ENCODE measurements at regions not wholly inside any gene's neighbourhood (a gene's known extent, or its start where the extent isn't known, plus 50 kb on each side); places are given as distances from the start of the nearest gene placed in this dataset.

DNA sequence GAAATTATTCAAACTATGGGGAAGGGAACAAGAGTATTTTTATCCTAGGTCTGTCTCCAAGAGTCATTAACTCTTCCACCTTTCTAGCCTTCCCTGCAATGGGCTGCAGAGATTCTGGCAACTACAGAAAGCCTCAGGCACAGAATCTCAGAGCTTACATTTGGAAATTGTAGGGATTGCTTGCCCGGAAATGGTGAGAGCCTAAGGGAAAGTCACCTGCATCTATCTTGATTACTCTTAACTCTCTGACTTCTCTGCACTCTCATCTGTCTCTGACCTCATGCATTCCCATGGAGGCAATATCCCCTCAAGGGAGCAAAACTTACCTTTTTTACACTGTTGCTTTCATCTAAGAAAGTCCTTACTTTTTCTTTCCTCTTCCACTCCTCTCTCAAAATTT, 513.2 kb upstream of the MARCKS start:
- H3K9me3 ChIP-seq, result no peaks in the 10 kb centered on the region
- no peak overlapping the region for H3K27ac ChIP-seq
- TF ChIP-seq, protein P1, sequence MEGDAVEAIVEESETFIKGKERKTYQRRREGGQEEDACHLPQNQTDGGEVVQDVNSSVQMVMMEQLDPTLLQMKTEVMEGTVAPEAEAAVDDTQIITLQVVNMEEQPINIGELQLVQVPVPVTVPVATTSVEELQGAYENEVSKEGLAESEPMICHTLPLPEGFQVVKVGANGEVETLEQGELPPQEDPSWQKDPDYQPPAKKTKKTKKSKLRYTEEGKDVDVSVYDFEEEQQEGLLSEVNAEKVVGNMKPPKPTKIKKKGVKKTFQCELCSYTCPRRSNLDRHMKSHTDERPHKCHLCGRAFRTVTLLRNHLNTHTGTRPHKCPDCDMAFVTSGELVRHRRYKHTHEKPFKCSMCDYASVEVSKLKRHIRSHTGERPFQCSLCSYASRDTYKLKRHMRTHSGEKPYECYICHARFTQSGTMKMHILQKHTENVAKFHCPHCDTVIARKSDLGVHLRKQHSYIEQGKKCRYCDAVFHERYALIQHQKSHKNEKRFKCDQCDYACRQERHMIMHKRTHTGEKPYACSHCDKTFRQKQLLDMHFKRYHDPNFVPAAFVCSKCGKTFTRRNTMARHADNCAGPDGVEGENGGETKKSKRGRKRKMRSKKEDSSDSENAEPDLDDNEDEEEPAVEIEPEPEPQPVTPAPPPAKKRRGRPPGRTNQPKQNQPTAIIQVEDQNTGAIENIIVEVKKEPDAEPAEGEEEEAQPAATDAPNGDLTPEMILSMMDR (IDR thresholded peaks at IDR 0.05), result no peak
- H3K4me1 ChIP-seq, result no peaks in the 10 kb centered on the region
- DNase-seq (no peak), ATAC-seq (no peak)
- no peaks in the 10 kb centered on the region for H3K27me3 ChIP-seq (ENCODE audit: low read depth)
- intact Hi-C loops (cut with DNase I), result no loop called here
- no peak overlapping the region for H3K4me3 ChIP-seq
- no peaks in the 10 kb centered on the region for H3K36me3 ChIP-seq

DNA sequence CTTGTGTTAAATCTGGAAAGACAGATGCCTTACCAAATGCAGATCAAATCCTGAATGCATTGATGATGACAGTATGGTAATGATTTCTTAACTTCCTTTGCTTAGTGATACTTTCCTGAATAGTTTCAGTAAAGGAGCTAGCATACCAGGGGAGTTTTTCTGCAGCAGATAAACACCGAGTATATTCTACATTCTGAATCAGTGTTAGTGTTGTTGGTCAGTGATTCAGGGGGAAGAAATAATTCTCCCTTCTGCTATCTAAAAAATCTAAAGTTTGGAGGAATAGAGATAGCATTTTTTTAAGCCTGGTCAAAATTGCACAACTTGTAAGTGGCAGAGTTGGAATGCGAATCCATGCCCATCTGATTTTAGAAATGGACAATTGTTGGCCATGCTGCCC, 512.2 kb upstream of the MARCKS start:
- no peak for ATAC-seq
- TF ChIP-seq, protein P1 (IDR thresholded peaks at IDR 0.05), result no peak
- H3K4me1 ChIP-seq, result no peaks in the 10 kb centered on the region
- no peak overlapping the region for H3K4me3 ChIP-seq
- H3K27me3 ChIP-seq (ENCODE audit: low read depth), result no peaks in the 10 kb centered on the region
- DNase-seq, result no peak
- no peaks in the 10 kb centered on the region for H3K36me3 ChIP-seq
- H3K9me3 ChIP-seq, result no peaks in the 10 kb centered on the region
- intact Hi-C loops (cut with DNase I), result no loop called here
- H3K27ac ChIP-seq, result no peak overlapping the region

DNA sequence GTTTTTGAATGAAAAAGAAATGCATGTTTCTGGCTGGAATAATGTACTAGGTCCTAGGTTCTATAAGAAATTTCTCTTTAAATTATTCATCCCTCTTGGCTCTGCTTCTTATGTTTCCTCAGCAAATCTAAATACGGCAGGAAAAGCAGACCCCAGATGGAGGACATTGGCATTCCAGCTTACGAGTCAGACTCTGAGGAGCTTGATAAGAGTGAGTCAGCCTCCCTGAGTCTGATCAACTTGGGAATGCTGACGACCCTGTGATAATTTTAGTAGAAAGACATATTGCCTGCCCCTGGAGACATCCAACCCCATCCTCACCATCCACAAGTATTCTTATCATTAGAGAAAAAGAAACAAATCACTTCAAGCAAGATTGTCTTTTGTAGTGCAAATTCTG, 509.7 kb upstream of the MARCKS start:
- ATAC-seq, result no peak
- no peak overlapping the region for H3K4me3 ChIP-seq
- no peaks in the 10 kb centered on the region for H3K36me3 ChIP-seq
- H3K27ac ChIP-seq, result no peak overlapping the region
- no peak for DNase-seq
- intact Hi-C loops (cut with DNase I), result no loop called here
- TF ChIP-seq, protein P1 (IDR thresholded peaks at IDR 0.05), result no peak
- no peaks in the 10 kb centered on the region for H3K9me3 ChIP-seq
- H3K4me1 ChIP-seq, result no peaks in the 10 kb centered on the region
- no peaks in the 10 kb centered on the region for H3K27me3 ChIP-seq (ENCODE audit: low read depth)

DNA sequence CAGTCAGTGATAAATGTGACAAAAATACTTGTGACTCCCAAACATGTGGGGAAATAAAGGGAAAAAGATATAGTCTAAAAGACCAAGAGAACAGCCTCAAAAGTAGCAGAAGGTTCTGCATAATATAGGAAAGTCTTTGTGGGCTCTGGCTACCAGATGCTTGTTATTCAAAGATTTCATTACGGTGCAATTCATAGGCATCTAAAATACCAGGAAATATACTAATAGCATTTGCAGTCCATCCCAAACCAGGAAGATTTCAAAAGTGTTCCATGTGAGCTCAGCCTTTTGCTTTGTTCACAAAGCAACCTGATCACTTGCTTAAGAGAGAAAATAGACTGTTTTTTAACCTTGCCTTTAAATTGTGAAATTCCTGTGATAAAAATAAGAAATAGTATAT, 506.7 kb upstream of the MARCKS start:
- no peak overlapping the region for H3K27ac ChIP-seq
- TF ChIP-seq, protein P1 (IDR thresholded peaks at IDR 0.05), result no peak
- no peak for ATAC-seq
- no peak for DNase-seq
- no peaks in the 10 kb centered on the region for H3K36me3 ChIP-seq
- no peak overlapping the region for H3K4me3 ChIP-seq
- intact Hi-C loops (cut with DNase I), result no loop called here
- no peaks in the 10 kb centered on the region for H3K27me3 ChIP-seq (ENCODE audit: low read depth)
- H3K4me1 ChIP-seq, result no peaks in the 10 kb centered on the region
- H3K9me3 ChIP-seq, result no peaks in the 10 kb centered on the region

DNA sequence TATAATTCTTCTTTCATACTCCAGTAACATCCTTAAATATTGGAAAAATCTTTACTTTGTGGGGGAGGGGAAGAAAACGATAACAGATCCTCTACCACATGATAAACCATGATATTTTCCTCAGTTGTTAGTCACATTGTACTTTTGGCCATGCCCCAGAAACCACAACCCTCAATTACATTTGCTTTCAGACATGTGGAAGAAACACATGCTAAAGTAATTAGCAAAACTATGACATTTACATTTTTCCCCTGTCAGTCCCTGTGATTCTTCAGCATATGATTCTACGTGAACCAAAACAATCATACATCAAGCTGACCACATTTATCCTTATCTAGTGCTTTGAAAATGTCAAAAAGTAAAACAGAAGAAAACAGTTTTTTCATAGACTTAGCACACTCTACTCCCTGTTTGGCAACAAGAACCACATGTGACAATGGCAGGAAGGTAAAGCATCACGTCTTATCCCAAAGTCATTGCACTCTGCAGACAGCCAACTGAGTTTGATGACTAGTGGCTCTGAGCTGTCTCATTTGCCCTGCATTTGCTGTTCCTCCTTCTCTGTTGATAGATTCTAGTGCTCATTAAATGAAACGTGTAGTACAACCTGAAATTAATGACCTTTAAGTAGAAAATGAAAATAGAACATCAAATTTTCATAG, 505.8 kb upstream of the MARCKS start:
- Histone ChIP-seq H3K27ac (no peak overlapping the region), H3K4me3 (no peak overlapping the region), H3K4me1 (no peaks in the 10 kb centered on the region), H3K9me3 (no peaks in the 10 kb centered on the region), H3K36me3 (no peaks in the 10 kb centered on the region), H3K27me3 (ENCODE audit: low read depth) (no peaks in the 10 kb centered on the region)
- ATAC-seq (no peak), DNase-seq (no peak)
- TF ChIP-seq, protein P1 (IDR thresholded peaks at IDR 0.05), result no peak
- intact Hi-C loops (cut with DNase I), result no loop called here
